ENCODE measurements at regions not wholly inside any gene's neighbourhood (a gene's known extent, or its start where the extent isn't known, plus 50 kb on each side); places are given as distances from the start of the nearest gene placed in this dataset.

DNA sequence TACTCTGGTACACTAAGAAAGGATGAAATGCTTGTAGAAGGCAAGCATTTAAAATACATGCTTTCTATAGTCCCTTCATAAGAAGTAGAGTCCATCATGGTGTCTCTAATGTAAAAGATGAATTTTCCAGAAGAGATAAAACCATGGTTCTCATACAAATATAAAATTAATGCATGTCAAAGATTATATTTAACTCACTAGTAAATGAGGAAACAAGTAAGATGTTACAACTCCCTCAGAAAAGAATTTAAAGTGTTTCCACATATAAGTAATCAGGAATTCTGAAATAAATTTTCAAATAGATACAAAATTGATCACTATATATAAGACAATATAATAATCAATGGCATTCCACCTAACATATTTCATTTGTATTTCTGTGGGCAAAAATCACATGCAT, 570.3 kb upstream of the CCDC54 start:
- Mint-ChIP-seq H3K36me3 (ENCODE audit: low read depth) (no peaks in the 10 kb centered on the region), H3K9me3 (ENCODE audit: low read depth) (no peaks in the 10 kb centered on the region), H3K4me1 (ENCODE audit: low read depth) (peaks cover 36% of the 10 kb centered on the region), H3K27me3 (ENCODE audit: low read depth) (no peaks in the 10 kb centered on the region), H3K27ac (ENCODE audit: unreplicated experiment) (no peak overlapping the region), H3K4me3 (ENCODE audit: unreplicated experiment) (no peak overlapping the region)
- TF ChIP-seq, protein P1, sequence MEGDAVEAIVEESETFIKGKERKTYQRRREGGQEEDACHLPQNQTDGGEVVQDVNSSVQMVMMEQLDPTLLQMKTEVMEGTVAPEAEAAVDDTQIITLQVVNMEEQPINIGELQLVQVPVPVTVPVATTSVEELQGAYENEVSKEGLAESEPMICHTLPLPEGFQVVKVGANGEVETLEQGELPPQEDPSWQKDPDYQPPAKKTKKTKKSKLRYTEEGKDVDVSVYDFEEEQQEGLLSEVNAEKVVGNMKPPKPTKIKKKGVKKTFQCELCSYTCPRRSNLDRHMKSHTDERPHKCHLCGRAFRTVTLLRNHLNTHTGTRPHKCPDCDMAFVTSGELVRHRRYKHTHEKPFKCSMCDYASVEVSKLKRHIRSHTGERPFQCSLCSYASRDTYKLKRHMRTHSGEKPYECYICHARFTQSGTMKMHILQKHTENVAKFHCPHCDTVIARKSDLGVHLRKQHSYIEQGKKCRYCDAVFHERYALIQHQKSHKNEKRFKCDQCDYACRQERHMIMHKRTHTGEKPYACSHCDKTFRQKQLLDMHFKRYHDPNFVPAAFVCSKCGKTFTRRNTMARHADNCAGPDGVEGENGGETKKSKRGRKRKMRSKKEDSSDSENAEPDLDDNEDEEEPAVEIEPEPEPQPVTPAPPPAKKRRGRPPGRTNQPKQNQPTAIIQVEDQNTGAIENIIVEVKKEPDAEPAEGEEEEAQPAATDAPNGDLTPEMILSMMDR (IDR thresholded peaks at IDR 0.05): no peak
- DNase-seq (ENCODE audit: low spot score): no peak

DNA sequence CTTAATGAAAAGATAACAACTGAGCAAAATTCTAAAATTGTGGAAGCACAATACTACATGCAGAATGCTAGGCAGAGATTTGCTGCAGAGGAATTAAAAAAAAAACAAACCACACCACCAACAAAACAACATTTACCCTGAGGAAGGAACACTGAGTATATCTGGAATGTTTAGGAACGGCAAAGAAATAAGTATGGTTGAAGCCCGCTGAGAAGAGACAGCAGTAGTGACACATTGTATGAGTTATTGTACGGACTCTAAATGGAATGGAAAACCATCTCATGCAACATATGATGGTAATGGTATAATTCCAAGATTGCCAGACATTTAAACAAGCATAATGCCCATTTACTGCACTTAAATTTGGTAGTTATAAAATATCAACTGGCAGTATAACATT, 568.2 kb upstream of the CCDC54 start:
- TF ChIP-seq, protein P1 (IDR thresholded peaks at IDR 0.05): no peak
- Mint-ChIP-seq H3K9me3 (ENCODE audit: low read depth) (no peaks in the 10 kb centered on the region), H3K36me3 (ENCODE audit: low read depth) (no peaks in the 10 kb centered on the region), H3K4me1 (ENCODE audit: low read depth) (peaks cover 35% of the 10 kb centered on the region), H3K4me3 (ENCODE audit: unreplicated experiment) (no peak overlapping the region), H3K27me3 (ENCODE audit: low read depth) (no peaks in the 10 kb centered on the region), H3K27ac (ENCODE audit: unreplicated experiment) (peak overlapping the region; percentile 27)
- DNase-seq (ENCODE audit: low spot score): no peak

DNA sequence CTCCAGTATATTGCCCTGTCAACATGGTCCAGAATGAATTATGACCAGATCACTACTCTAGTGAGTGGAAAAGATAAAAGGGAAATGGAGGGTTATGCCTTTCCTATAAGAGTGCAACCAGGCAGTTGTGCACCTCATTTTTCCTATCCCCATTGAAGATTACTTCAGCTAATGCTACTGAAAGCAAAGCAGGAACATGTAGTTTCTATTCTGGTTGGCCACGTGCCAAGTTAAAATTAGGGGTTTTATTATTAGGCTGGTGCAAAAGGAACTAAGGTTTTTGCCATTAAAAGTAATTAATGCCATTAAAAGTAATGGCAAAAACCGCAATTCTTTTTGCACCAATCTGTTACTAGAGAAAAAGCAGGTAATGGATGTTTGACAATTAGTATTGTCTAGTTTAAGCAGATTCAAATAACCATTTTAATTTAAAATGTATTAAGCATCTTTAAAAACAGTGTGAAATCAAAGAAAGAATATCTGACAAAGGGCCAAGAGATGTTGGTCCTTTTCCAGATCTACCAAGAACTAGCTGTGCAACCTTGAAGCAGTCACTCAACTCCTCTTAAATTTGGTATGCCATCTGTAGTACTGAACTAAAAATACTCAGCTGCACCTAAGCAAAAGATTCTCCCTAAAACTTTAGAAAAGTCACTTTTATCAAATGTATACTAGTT, 567.5 kb upstream of the CCDC54 start:
- H3K27ac Mint-ChIP-seq (ENCODE audit: unreplicated experiment): no peak overlapping the region
- no peaks in the 10 kb centered on the region for H3K27me3 Mint-ChIP-seq (ENCODE audit: low read depth)
- TF ChIP-seq, protein P1 (IDR thresholded peaks at IDR 0.05): no peak
- DNase-seq (ENCODE audit: low spot score): no peak
- H3K4me3 Mint-ChIP-seq (ENCODE audit: unreplicated experiment): no peak overlapping the region
- no peaks in the 10 kb centered on the region for H3K36me3 Mint-ChIP-seq (ENCODE audit: low read depth)
- H3K9me3 Mint-ChIP-seq (ENCODE audit: low read depth): no peaks in the 10 kb centered on the region
- peaks cover 41% of the 10 kb centered on the region for H3K4me1 Mint-ChIP-seq (ENCODE audit: low read depth)

DNA sequence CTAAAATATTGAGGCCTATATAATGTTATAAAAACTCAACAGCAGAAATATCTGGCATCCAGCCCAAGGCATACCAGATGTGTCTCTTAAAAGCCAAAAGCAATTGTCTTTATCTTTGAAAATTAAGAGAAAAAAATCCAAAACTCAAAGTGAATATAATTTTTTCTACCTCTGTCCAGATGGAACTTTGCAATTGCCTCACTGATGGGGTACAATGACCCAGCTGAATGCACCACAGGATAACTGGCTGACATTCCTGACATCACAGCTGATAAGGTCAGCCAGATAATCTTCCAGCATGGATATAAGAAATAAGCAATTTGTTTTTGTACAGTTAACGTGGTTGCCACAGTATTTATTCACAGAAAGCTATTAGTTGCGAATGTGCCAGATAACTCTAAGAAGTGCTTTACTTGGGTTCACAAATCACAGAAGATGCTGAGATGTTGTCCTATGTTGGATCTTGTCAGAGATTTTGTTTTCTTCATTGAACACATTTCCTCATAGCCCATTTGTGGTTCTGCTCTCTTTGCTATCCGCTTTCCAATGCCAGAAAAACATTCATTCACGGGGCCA, 566.9 kb upstream of the CCDC54 start:
- Mint-ChIP-seq H3K4me1 (ENCODE audit: low read depth) (peaks cover 41% of the 10 kb centered on the region), H3K27me3 (ENCODE audit: low read depth) (no peaks in the 10 kb centered on the region), H3K4me3 (ENCODE audit: unreplicated experiment) (no peak overlapping the region), H3K27ac (ENCODE audit: unreplicated experiment) (no peak overlapping the region), H3K36me3 (ENCODE audit: low read depth) (no peaks in the 10 kb centered on the region), H3K9me3 (ENCODE audit: low read depth) (no peaks in the 10 kb centered on the region)
- TF ChIP-seq, protein P1 (IDR thresholded peaks at IDR 0.05): no peak
- no peak for DNase-seq (ENCODE audit: low spot score)

DNA sequence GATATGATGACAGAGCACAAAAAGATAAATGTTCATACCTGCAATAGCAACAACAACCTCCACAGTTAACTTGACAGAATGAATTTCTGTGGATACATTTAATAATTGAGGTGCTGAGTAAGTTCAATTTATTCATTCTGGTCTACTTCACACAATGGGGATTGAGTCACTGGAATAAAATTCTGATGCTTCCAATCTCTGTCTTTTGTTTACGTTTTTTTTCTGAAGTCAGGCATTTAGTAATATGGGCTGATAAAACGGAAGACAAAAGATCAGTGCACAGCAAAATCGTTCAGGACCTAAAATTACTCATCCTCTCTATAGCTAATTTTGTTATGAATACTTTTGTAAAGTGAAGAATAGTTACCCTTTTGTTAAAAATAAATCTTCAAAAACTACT, 565.9 kb upstream of the CCDC54 start:
- DNase-seq (ENCODE audit: low spot score): no peak
- H3K4me3 Mint-ChIP-seq (ENCODE audit: unreplicated experiment): no peak overlapping the region
- TF ChIP-seq, protein P1 (IDR thresholded peaks at IDR 0.05): no peak
- no peaks in the 10 kb centered on the region for H3K27me3 Mint-ChIP-seq (ENCODE audit: low read depth)
- H3K36me3 Mint-ChIP-seq (ENCODE audit: low read depth): no peaks in the 10 kb centered on the region
- H3K9me3 Mint-ChIP-seq (ENCODE audit: low read depth): no peaks in the 10 kb centered on the region
- peaks cover 41% of the 10 kb centered on the region for H3K4me1 Mint-ChIP-seq (ENCODE audit: low read depth)
- H3K27ac Mint-ChIP-seq (ENCODE audit: unreplicated experiment): no peak overlapping the region

Data from chondrocyte (in vitro differentiated cells).